Myocyte (in vitro differentiated cells): ENCODE measurements at regions not wholly inside any gene's neighbourhood (a gene's known extent, or its start where the extent isn't known, plus 50 kb on each side); places are given as distances from the start of the nearest gene placed in this dataset.

ENCODE experiments used
- DNase-seq: peaks from one replicate; pipeline ENCODE4 v3.0.0-alpha.2; 2012; ENCODE audit warnings: low read depth

- DNase-seq = no peak
These were observed 85.6 kb upstream of the NEO1 start for GRCh38 chr15:72966641-72967040.

- no peak for DNase-seq
These were observed 86.6 kb upstream of the NEO1 start for GRCh38 chr15:72965671-72966070.

DNA sequence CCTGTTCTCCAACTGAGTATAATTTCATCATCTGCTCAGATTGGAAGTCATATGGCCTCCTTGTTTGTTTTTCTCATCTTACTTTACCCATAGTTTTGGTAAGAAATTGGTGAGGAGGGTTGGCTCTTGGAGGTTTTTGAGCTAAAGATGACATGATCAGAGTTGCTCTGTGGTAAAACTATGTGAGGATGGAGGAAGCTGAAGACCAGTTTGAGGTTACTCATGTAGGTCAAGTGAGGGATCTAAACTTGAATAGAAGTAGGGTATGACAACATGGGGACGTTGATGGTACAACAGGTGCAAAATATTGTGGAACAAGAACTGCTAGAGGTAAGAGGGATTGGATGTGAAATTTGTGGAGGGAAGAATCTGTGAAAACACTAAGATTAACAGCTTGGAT lies 87.7 kb upstream of the NEO1 start:
- DNase-seq = no peak

- no peak for DNase-seq
These were observed 88.1 kb upstream of the NEO1 start for GRCh38 chr15:72964135-72964534.

- no peak for DNase-seq
These were observed 90.1 kb upstream of the NEO1 start for GRCh38 chr15:72962054-72962702.

- no peak for DNase-seq
These were observed 90.9 kb upstream of the NEO1 start for GRCh38 chr15:72961346-72961745.

GRCh38 chr15:72958634-72959033 lies 93.6 kb upstream of the NEO1 start:
- no peak for DNase-seq

DNA sequence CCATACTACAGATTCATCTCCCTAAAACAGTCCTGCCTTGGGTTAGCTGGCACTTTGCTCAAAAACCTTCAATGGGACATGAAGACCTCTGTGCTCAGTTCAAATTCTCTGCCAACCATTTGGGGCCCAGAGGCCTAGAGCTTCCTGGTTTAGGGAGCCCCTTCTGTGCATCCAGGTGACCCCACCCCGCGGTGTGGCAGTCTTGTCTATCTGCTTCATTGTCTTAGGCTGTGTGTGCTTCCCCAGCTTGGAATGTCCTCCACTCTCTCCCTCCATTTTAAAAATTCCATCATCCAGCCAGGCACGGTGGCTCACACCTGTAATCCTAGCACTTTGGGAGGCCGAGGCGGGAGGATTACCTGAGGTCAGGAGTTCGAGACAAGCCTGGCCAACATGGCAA lies 99.0 kb upstream of the NEO1 start:
- no peak for DNase-seq

DNA sequence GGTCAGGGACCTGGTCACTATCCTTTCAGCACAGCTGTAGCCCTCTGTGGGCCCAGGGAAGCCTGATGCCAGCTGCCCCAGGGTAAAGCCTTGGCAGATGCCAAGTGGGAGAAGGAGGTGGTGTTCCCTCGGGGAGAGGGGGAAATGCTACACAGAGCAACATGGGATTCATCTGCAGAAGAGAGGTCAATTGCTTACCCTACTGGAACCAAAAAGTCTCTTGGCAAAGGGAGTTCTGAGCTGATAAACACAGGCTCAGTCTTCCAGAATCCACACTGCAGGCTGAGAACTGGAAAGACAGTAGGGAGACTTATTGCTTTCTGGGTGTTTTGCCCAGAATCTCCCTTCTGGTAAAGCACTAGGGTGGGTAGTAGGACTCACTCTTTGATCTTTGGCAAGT lies 100.1 kb upstream of the NEO1 start:
- DNase-seq = no peak

DNA sequence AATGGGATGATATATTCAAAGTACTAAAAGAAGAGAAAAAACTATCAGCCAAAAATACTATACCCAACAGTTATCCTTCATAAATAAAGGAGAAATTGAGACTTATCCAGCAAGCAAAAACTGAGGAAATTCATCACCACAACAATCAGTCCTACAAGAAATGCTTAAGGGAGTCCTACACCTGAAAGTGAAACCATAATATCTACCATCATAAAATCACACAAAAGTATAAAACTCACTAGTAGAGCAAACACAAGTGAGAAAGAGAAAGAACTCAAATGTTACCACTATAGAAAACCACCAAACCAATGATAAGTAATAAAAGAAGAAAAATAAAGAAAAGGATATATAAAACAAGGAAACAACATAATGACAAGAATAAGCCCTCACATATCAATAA lies 103.6 kb upstream of the NEO1 start:
- DNase-seq = no peak

DNA sequence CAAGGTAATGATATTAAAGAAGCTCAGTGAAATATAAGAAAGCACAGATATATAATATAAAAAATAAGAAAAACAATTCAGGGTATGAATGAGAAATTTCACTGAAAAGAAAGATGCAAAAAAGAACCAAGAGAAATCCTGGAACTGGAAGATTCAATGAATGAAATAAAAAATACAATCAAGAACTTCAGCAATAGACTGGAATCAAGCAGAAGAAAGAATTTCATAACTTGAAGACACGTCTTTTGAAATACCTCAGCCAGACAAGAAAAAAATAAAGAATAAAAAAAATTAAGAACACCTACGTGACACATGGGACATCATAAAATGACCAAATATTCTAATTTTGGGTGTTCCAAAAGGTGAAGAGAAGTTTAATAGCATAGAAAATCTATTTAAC lies 104.6 kb upstream of the NEO1 start:
- no peak for DNase-seq

DNA sequence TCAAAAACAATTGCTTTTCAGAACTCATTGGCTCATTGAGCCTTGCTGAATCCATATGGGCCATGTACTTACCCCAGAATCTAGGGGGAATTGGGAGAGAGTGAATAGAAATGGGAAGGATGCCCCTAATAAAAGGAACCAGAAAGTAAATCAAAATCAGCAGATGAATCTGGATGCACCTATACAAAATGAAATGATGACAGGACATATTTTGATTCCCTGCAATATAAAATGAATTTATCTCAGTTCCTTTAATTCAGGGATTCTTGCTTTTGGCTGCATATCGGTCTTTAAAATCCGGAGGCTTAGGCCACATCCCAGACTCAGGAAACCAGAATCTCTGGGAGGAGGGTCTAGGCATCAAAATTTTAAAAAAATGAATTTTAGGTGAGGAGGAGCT lies 107.7 kb upstream of the NEO1 start:
- DNase-seq = no peak

DNA sequence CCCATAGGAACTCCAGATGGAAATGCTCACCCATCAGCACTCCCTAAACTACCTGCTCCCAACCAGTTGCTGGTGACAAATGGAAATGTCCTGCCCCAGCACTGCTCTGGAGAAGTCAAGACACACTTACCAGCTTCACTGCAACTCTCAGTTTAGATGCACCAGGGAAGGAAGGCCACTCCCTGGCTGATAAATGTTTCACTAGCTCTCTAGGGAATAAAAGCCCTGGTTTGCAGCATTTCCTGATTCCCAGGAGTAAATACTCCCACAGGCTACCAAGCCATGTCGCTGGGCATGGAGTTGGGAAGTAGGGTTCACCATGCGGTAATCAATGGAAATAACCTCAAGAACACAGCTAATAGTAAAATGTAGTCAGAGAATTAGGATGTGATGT lies 112.0 kb upstream of the NEO1 start:
- DNase-seq = no peak

DNA sequence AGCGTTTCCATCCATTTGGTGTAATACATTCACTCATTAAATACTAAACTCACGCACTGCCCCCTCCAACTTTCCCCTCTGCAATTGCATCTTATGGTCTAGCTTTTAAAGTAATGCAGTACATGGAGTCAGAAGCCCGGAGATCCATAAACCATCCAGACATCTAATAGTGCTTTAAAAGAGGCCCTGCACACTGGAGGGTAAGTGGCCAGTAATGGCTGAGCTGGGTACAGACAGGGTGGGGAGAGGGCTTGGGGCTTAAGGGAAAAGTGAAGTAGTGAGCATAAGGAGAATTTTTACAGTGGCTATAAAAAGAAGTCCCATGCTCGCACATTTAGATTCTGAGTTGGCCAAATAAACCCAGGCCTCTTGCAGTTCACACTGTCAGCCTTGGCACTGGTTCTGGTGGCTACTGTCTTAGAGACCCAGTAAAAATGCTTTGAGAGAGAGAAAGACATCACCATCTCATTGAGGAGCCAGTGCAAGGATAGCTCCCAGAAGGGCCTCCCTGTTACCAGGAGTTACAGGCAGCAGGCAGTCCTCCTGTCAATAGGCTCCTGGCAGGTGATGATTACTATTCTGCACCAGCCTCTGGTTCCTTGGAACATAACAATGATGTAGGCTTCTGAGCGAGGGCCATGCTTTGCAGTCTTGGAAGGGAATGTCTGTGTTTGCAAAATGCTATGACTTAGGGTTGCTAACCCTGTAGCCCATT lies 112.6 kb upstream of the NEO1 start:
- no peak for DNase-seq

DNA sequence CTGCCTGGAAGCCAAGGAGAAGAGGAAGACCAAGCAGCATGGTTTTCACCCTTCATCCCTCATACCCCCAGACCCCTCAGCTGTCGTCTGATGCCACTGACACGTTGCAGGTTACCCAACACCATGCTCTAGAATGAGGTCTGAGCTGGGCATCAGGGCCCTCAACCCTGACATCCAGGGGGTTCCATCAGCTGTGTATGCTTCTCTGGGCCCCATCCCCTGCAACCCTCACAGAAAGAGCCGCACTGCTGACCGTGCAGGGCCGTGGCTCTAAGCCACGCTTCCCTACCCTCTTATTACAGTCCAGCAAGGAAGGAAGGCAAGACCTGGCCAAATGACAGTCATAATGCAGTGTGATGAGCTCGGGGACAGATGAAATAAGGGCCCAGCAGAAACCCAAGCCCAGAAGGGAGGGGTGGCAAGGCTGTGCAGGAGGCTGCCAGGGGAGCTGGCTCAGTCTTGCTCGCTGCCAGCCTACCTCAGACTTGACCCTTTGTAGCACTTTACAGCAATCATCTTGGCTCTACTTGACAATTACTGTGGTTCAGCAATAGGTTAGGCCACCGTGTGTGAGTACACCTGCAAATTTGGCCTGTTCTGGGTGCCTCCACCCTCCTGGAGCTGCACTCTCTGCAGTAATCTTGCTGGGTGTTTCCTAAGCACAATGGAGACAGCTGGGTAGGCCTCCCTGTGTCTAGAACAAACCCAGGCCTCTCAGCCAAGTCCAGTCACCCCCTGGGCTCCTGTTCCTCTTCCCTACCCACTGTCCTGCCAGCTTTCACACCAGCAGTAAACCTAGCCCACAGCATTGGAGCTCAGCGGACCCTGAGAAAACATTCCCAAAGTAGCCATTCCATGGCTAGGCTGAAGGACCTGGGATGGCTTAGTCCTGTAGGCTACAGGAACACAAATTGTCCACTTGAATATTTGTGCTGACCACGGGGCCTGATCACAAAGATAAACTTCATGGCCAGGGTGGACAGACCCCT lies 115.3 kb upstream of the NEO1 start:
- no peak for DNase-seq

DNA sequence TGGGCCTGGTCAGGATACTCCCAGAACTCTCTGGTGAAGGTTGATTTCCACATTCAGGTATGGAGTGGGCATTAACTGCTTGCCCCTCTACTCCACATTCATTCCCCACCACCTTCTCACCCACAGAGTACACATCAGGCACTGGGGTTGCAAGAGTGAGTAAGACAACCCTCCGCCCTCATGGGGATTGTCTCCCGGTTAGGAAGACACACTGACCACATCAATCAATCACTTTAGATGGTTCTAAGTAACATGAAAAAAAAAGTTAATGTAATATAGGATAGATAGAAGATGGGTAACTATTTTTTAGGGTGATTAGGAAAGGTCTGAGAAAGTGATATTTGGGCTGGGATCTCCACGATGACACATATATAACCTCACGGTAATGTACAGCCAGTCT lies 116.0 kb upstream of the NEO1 start:
- DNase-seq = no peak

GRCh38 chr15:72935521-72935920 lies 116.7 kb upstream of the NEO1 start:
- DNase-seq = no peak

GRCh38 chr15:72934921-72935320 lies 117.3 kb upstream of the NEO1 start:
- no peak for DNase-seq

- DNase-seq = peak; percentile 2
These were observed 118.3 kb upstream of the NEO1 start for GRCh38 chr15:72933976-72934375.

DNA sequence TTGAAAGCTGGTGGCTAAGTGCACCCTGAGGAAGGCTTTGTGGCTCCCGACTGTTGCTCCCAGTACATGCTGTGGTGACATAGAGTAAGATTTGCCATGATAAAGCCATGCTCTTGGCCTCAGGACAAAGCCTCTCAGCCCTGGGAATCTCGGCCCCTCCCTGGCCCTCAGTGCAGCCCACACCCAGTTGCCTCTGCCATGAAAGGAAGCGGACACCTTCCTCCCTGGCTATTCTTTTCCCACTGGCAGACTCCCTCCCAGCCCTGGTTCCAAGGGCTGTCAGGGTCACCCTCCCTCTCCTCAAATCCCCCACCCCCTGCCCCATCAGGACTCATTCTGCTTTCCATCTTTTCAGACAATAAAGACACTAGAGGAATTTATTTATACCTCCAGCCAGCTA lies 119.8 kb upstream of the NEO1 start:
- DNase-seq = no peak

DNA sequence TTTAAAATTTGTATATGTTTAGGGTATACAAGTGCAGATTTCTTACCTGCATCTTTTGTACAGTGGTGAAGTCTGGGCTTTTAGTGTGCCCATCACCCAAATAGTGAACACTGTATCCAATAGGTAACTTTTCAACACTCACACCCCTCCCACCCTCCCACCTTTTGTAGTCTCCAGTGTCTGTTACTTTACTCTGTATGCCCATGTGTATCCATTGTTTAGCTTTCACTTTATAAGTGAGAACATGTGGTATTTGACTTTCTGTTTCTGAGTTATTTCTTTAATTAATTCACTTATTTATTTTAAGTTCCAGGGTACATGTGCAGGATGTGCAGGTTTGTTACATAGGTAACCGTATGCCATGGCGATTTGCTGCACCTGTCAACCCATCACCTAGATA lies 124.8 kb upstream of the NEO1 start:
- no peak for DNase-seq

GRCh38 chr15:72925661-72926060 lies 126.6 kb upstream of the NEO1 start:
- no peak for DNase-seq
